HFF-Myc (cell line): ENCODE measurements at regions not wholly inside any gene's neighbourhood (a gene's known extent, or its start where the extent isn't known, plus 50 kb on each side); places are given as distances from the start of the nearest gene placed in this dataset.

ENCODE experiments used
- DNase-seq: peaks from one replicate; pipeline ENCODE4 v3.0.0-alpha.2; 2011; ENCODE audit warnings: low read depth; ENCODE audit errors: extremely low read depth
- H3K4me3 ChIP-seq: replicated peaks from 2 replicates; pipeline ENCODE4 v1.5.1; 2011; ENCODE audit warnings: low read depth, mild to moderate bottlenecking, control low read depth, low read length
- CTCF ChIP-seq: IDR thresholded peaks from 2 replicates; pipeline ENCODE4 v1.5.1; 2012; ENCODE audit warnings: mild to moderate bottlenecking, low read depth, low read length, control low read depth; ENCODE audit errors: missing control alignments

DNA sequence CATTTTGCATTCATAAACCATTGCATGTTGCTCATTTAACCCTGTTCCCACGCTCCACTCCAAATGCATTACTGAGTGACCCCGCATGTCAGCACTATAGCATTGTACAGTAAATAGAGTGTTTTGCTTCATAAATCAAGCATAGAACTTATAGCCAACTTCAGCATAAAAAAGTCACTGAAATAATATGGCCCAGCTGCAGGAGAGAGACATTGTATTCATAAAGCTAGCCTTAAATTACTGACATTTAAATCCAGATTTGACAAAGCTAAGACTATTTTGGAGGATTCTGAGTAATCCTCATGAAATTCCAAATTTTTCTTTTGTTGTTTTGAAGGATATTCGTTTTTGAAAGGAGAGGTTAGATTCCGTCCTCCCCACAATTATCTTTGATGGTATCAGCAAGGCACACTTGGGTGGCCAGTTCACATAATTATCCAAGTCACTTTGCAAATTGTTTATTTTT lies 320.9 kb upstream of the TCF4 start:
- no peak overlapping the region for H3K4me3 ChIP-seq
- no peak for TF ChIP-seq CTCF
- DNase-seq = no peak

DNA sequence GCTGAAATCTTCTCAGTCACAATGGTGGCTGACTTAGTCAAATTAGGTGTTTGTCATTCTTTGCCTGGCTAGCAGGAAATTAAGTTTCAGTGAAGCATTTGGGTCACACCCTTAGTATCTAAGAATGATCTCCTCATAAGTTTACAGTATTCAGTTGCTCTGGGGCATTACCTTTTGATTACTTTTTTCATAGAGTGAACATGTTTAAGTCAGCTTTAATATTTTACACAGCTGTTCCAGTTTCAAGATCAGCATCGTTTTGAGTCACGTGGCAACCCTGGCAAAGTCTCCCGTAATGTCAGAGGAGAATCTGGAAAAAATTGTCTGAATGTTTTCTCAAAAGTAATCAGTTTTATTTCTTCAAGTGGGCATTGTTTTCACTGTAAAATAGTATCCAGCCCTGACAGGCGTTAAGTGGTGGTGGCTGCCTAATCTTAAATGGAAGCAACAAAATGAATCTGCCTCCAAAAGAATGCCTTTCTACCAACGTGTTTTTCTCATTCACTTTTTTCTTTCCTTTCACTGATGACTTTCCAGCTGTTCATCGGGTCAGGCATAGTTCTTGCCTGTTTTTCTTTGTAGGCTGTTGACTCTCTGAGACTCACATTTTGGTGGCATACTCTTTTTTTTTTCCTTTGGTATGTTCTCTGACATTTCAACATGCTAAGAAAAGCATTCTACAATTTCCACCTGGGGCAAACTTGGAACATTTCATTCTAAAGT lies 319.6 kb upstream of the TCF4 start:
- DNase-seq = no peak
- H3K4me3 ChIP-seq = no peak overlapping the region
- no peak for TF ChIP-seq CTCF

GRCh38 chr18:55906536-55906935 lies 318.5 kb upstream of the TCF4 start:
- DNase-seq = no peak
- no peak overlapping the region for H3K4me3 ChIP-seq
- TF ChIP-seq CTCF = no peak

DNA sequence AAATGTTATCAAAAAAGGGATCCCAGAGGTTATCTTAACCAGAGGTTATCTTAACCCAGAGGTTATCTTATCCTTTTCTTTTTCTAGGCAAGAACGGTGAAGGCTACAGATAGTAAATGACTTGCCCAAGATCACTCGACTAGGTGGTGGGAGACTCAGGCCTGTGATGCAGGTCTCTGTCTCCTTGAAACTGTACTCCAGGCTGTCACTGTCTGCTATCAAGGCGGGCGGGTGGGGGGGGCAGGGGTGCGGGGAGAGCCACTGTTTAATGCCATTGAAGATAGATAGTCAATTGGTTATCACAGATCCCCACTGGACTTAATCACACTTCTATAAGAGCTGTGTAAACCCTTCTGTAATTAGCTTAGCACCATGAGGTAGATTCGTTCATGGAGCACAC lies 315.9 kb upstream of the TCF4 start:
- DNase-seq = no peak
- no peak overlapping the region for H3K4me3 ChIP-seq
- no peak for TF ChIP-seq CTCF

GRCh38 chr18:55900380-55900779 lies 312.4 kb upstream of the TCF4 start:
- no peak overlapping the region for H3K4me3 ChIP-seq
- no peak for TF ChIP-seq CTCF
- DNase-seq = no peak

DNA sequence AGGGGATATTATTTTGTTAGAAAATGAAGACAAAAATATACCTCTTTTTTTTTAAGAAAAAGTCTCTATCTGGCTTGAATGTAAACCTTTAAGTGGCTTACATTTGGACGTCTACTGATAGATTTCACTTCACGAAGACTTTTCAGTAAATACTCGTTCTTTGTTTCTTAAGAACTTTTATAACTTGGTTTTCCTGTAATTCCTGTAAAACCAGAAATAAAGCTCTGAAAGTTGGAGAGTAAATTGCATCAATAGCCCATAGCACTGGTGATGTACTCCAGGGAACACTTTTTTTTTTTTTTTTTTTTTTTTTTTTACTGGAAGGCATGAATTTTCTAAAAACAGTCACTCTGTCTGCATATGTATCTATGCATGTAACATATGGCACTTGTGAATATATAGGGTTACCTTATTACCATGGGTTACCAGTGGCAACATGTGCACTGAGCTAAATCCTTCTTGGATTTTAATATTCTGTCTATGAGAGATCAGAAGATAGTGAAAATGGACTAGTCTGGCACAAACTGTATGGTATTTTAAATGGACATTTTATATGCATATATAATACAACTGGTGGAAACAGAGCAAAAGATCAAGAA lies 309.2 kb upstream of the TCF4 start:
- TF ChIP-seq CTCF = no peak
- no peak overlapping the region for H3K4me3 ChIP-seq
- no peak for DNase-seq
